Activated CD4-positive, alpha-beta memory T cell treated with anti-CD3 and anti-CD28 coated beads, Interleukin-2, amount 10 ng/mL, durations not matched to agents 7 days and 5 days (primary cell): ENCODE measurements at regions not wholly inside any gene's neighbourhood (a gene's known extent, or its start where the extent isn't known, plus 50 kb on each side); places are given as distances from the start of the nearest gene placed in this dataset.

Source experiments
- CTCF ChIA-PET: fragments of 350-600 bp; sonication (Branson Sonifier 250); formaldehyde crosslinking; loops from one replicate; lab custom pipeline; 2021; ENCODE audit warnings: antibody characterized with exemption, inconsistent platforms; lab: Charles Lee
- POLR2A ChIA-PET: fragments of 350-600 bp; sonication (Branson Sonifier 250); formaldehyde crosslinking; loops from one replicate; lab custom pipeline; 2021; ENCODE audit warnings: antibody characterized with exemption; lab: Charles Lee
- DNase-seq: peaks from one replicate; pipeline ENCODE4 v3.0.0-alpha.2; 2020
- H3K27ac Mint-ChIP-seq: one replicate; pipeline ENCODE4 v1.8.0; 2021; ENCODE audit warnings: mild to moderate bottlenecking, mixed read lengths
- H3K27me3 Mint-ChIP-seq: one replicate; pipeline ENCODE4 v1.8.0; 2021; ENCODE audit warnings: mixed read lengths
- H3K36me3 Mint-ChIP-seq: one replicate; pipeline ENCODE4 v1.8.0; 2021; ENCODE audit warnings: low read depth, mixed read lengths
- H3K4me1 Mint-ChIP-seq: one replicate; pipeline ENCODE4 v1.8.0; 2021; ENCODE audit warnings: mixed read lengths
- H3K4me3 Mint-ChIP-seq: one replicate; pipeline ENCODE4 v1.8.0; 2021; ENCODE audit warnings: mild to moderate bottlenecking, mixed read lengths
- H3K9me3 Mint-ChIP-seq: one replicate; pipeline ENCODE4 v1.8.0; 2021; ENCODE audit warnings: mixed read lengths

GRCh38 chr10:33900596-33900995, 566.1 kb upstream of the NRP1 start:
- ChIA-PET CTCF (no interaction called here), POLR2A (no interaction called here)
- H3K27me3 Mint-ChIP-seq = no peaks in the 10 kb centered on the region
- no peak for DNase-seq
- H3K4me1 Mint-ChIP-seq = no peaks in the 10 kb centered on the region
- no peaks in the 10 kb centered on the region for H3K36me3 Mint-ChIP-seq
- no peaks in the 10 kb centered on the region for H3K9me3 Mint-ChIP-seq
- H3K27ac Mint-ChIP-seq = no peak overlapping the region
- no peak overlapping the region for H3K4me3 Mint-ChIP-seq

- no peaks in the 10 kb centered on the region for H3K4me1 Mint-ChIP-seq
- H3K27me3 Mint-ChIP-seq = no peaks in the 10 kb centered on the region
- DNase-seq = no peak
- ChIA-PET POLR2A (no interaction called here), CTCF (no interaction called here)
- H3K9me3 Mint-ChIP-seq = no peaks in the 10 kb centered on the region
- no peaks in the 10 kb centered on the region for H3K36me3 Mint-ChIP-seq
- no peak overlapping the region for H3K4me3 Mint-ChIP-seq
- H3K27ac Mint-ChIP-seq = no peak overlapping the region
Measured at GRCh38 chr10:33899578-33900531, 565.4 kb upstream of the NRP1 start.

- ChIA-PET CTCF (no interaction called here), POLR2A (no interaction called here)
- Mint-ChIP-seq H3K9me3 (no peaks in the 10 kb centered on the region), H3K36me3 (no peaks in the 10 kb centered on the region), H3K4me3 (no peak overlapping the region), H3K4me1 (no peaks in the 10 kb centered on the region), H3K27me3 (no peaks in the 10 kb centered on the region), H3K27ac (no peak overlapping the region)
- no peak for DNase-seq
Measured at GRCh38 chr10:33897291-33897752, 562.9 kb upstream of the NRP1 start.

- Mint-ChIP-seq H3K36me3 (no peaks in the 10 kb centered on the region), H3K4me1 (no peaks in the 10 kb centered on the region), H3K9me3 (no peaks in the 10 kb centered on the region), H3K4me3 (no peak overlapping the region), H3K27ac (no peak overlapping the region), H3K27me3 (no peaks in the 10 kb centered on the region)
- ChIA-PET POLR2A (no interaction called here), CTCF (no interaction called here)
- no peak for DNase-seq
Measured at GRCh38 chr10:33893506-33893905, 559.0 kb upstream of the NRP1 start.

GRCh38 chr10:33889371-33889770, 554.9 kb upstream of the NRP1 start:
- CTCF ChIA-PET = no interaction called here

GRCh38 chr10:33887188-33887587, 552.7 kb upstream of the NRP1 start:
- H3K27ac Mint-ChIP-seq = no peak overlapping the region
- DNase-seq = no peak
- ChIA-PET POLR2A (no interaction called here), CTCF (no interaction called here)
- H3K36me3 Mint-ChIP-seq = no peaks in the 10 kb centered on the region
- H3K9me3 Mint-ChIP-seq = no peaks in the 10 kb centered on the region
- no peak overlapping the region for H3K4me3 Mint-ChIP-seq
- H3K4me1 Mint-ChIP-seq = no peaks in the 10 kb centered on the region
- H3K27me3 Mint-ChIP-seq = no peaks in the 10 kb centered on the region

More at GRCh38 chr10:33889371-33889770, 554.9 kb upstream of the NRP1 start:
- H3K36me3 Mint-ChIP-seq = no peaks in the 10 kb centered on the region
- no peaks in the 10 kb centered on the region for H3K4me1 Mint-ChIP-seq
- POLR2A ChIA-PET = no interaction called here
- H3K9me3 Mint-ChIP-seq = no peaks in the 10 kb centered on the region
- no peak overlapping the region for H3K27ac Mint-ChIP-seq
- no peaks in the 10 kb centered on the region for H3K27me3 Mint-ChIP-seq
- no peak overlapping the region for H3K4me3 Mint-ChIP-seq
- no peak for DNase-seq

GRCh38 chr10:33886299-33886698, 551.8 kb upstream of the NRP1 start:
- H3K4me3 Mint-ChIP-seq = no peak overlapping the region
- POLR2A ChIA-PET = no interaction called here
- no peaks in the 10 kb centered on the region for H3K27me3 Mint-ChIP-seq
- no peaks in the 10 kb centered on the region for H3K9me3 Mint-ChIP-seq
- CTCF ChIA-PET = no interaction called here
- no peaks in the 10 kb centered on the region for H3K4me1 Mint-ChIP-seq
- no peak for DNase-seq
- no peak overlapping the region for H3K27ac Mint-ChIP-seq
- H3K36me3 Mint-ChIP-seq = no peaks in the 10 kb centered on the region

- H3K27ac Mint-ChIP-seq = no peak overlapping the region
- no peak for DNase-seq
- CTCF ChIA-PET = no interaction called here
- peaks cover 3% of the 10 kb centered on the region for H3K9me3 Mint-ChIP-seq
- no peaks in the 10 kb centered on the region for H3K4me1 Mint-ChIP-seq
- no peak overlapping the region for H3K4me3 Mint-ChIP-seq
- no peaks in the 10 kb centered on the region for H3K27me3 Mint-ChIP-seq
- H3K36me3 Mint-ChIP-seq = no peaks in the 10 kb centered on the region
- POLR2A ChIA-PET = interaction anchor here (0.6 kb wide), 1 partner anchor 647 kb away, joined by 3 read pairs; no protein-coding TSS in a partner anchor
Measured at GRCh38 chr10:33884604-33885003, 550.1 kb upstream of the NRP1 start.

- DNase-seq = no peak
- POLR2A ChIA-PET = interaction anchor here (0.6 kb wide), 1 partner anchor 646 kb away, joined by 3 read pairs; no protein-coding TSS in a partner anchor
- CTCF ChIA-PET = no interaction called here
- Mint-ChIP-seq H3K27me3 (no peaks in the 10 kb centered on the region), H3K4me3 (no peak overlapping the region), H3K4me1 (no peaks in the 10 kb centered on the region), H3K36me3 (no peaks in the 10 kb centered on the region), H3K27ac (no peak overlapping the region), H3K9me3 (peaks cover 3% of the 10 kb centered on the region)
Measured at GRCh38 chr10:33883881-33884280, 549.4 kb upstream of the NRP1 start.

- ChIA-PET CTCF (no interaction called here), POLR2A (no interaction called here)
- Mint-ChIP-seq H3K27me3 (no peaks in the 10 kb centered on the region), H3K9me3 (peaks cover 3% of the 10 kb centered on the region), H3K4me3 (no peak overlapping the region), H3K36me3 (no peaks in the 10 kb centered on the region), H3K4me1 (no peaks in the 10 kb centered on the region), H3K27ac (no peak overlapping the region)
- no peak for DNase-seq
Measured at GRCh38 chr10:33882996-33883395, 548.5 kb upstream of the NRP1 start.

- H3K4me3 Mint-ChIP-seq = no peak overlapping the region
- POLR2A ChIA-PET = no interaction called here
- peaks cover 3% of the 10 kb centered on the region for H3K9me3 Mint-ChIP-seq
- H3K27me3 Mint-ChIP-seq = no peaks in the 10 kb centered on the region
- DNase-seq = no peak
- no peaks in the 10 kb centered on the region for H3K36me3 Mint-ChIP-seq
- CTCF ChIA-PET = no interaction called here
- no peak overlapping the region for H3K27ac Mint-ChIP-seq
- no peaks in the 10 kb centered on the region for H3K4me1 Mint-ChIP-seq
Measured at GRCh38 chr10:33880291-33880690, 545.8 kb upstream of the NRP1 start.

GRCh38 chr10:33878238-33878786, 543.8 kb upstream of the NRP1 start:
- no peak for DNase-seq
- no peaks in the 10 kb centered on the region for H3K4me1 Mint-ChIP-seq
- H3K4me3 Mint-ChIP-seq = no peak overlapping the region
- POLR2A ChIA-PET = no interaction called here
- no peaks in the 10 kb centered on the region for H3K36me3 Mint-ChIP-seq
- no peaks in the 10 kb centered on the region for H3K27me3 Mint-ChIP-seq
- H3K27ac Mint-ChIP-seq = no peak overlapping the region
- CTCF ChIA-PET = no interaction called here
- H3K9me3 Mint-ChIP-seq = peaks cover 3% of the 10 kb centered on the region

GRCh38 chr10:33876584-33877400, 542.3 kb upstream of the NRP1 start:
- POLR2A ChIA-PET = no interaction called here

More at GRCh38 chr10:33876584-33877400, 542.3 kb upstream of the NRP1 start:
- no peak overlapping the region for H3K4me3 Mint-ChIP-seq
- H3K27me3 Mint-ChIP-seq = no peaks in the 10 kb centered on the region
- peaks cover 3% of the 10 kb centered on the region for H3K9me3 Mint-ChIP-seq
- H3K4me1 Mint-ChIP-seq = no peaks in the 10 kb centered on the region
- no peaks in the 10 kb centered on the region for H3K36me3 Mint-ChIP-seq
- DNase-seq = no peak
- CTCF ChIA-PET = no interaction called here
- no peak overlapping the region for H3K27ac Mint-ChIP-seq
